Right forelimb (tissue), 1 donor: ENCODE measurements at regions not wholly inside any gene's neighbourhood (a gene's known extent, or its start where the extent isn't known, plus 50 kb on each side); places are given as distances from the start of the nearest gene placed in this dataset.

Experiments used
- DNase-seq: peaks from one replicate; pipeline ENCODE4 v3.0.0-alpha.2; 2018

GRCh38 chr14:32027255-32027939 is 49.7 kb upstream of the ARHGAP5 start:
- no peak for DNase-seq
